Liver (tissue), 8 donors: ENCODE measurements at regions not wholly inside any gene's neighbourhood (a gene's known extent, or its start where the extent isn't known, plus 50 kb on each side); places are given as distances from the start of the nearest gene placed in this dataset.

ENCODE experiments used
- DNase-seq: peaks from one replicate; pipeline ENCODE4 v3.0.0-alpha.2; 2017; ENCODE audit warnings: low spot score
- H3K27ac ChIP-seq, 2 donors: one replicate each; pipeline ENCODE4 v1.7.0; 2013; ENCODE audit warnings: inconsistent platforms in 2 of 2, low read length in 2 of 2, control low read depth in 1 of 2, low read depth in 1 of 2, mild to moderate bottlenecking in 1 of 2
- H3K27me3 ChIP-seq, 4 donors: one replicate each; pipeline versions ENCODE4 v1.6.1 to v1.7.0; 2013; ENCODE audit warnings: low read length in 3 of 4, inconsistent platforms in 1 of 4, mild to moderate bottlenecking in 1 of 4, moderate library complexity in 1 of 4; ENCODE audit not compliant: control insufficient read depth in 4 of 4, insufficient read depth in 4 of 4
- H3K36me3 ChIP-seq, 4 donors: one replicate each; pipeline versions ENCODE4 v1.6.1 to v1.7.0; 2013; ENCODE audit warnings: low read length in 3 of 4, mild to moderate bottlenecking in 3 of 4, low read depth in 1 of 4, moderate library complexity in 1 of 4; ENCODE audit not compliant: control insufficient read depth in 4 of 4, insufficient read depth in 3 of 4
- H3K4me1 ChIP-seq, 4 donors: one replicate each; pipeline versions ENCODE4 v1.6.1 to v1.7.0; 2013; ENCODE audit warnings: low read length in 3 of 4, mild to moderate bottlenecking in 3 of 4, moderate library complexity in 1 of 4; ENCODE audit not compliant: control insufficient read depth in 4 of 4, insufficient read depth in 4 of 4
- H3K4me3 ChIP-seq, 3 donors: one replicate each; pipeline versions ENCODE4 v1.6.1 to v1.7.0; 2013; ENCODE audit warnings: low read length in 3 of 3, control low read depth in 1 of 3, low read depth in 1 of 3, mild to moderate bottlenecking in 1 of 3
- H3K9ac ChIP-seq, 2 donors: one replicate each; pipeline ENCODE4 v1.7.0; 2013; ENCODE audit warnings: low read length in 2 of 2, mild to moderate bottlenecking in 2 of 2, moderate library complexity in 2 of 2, control low read depth in 1 of 2, low read depth in 1 of 2
- H3K9me3 ChIP-seq, 4 donors: one replicate each; pipeline versions ENCODE4 v1.6.1 to v1.7.0; 2013; ENCODE audit warnings: low read length in 3 of 4; ENCODE audit not compliant: control insufficient read depth in 4 of 4
- EGR1 ChIP-seq, 2 donors: IDR thresholded peaks; 2 replicates each; pipeline ENCODE4 v1.6.1; 2016 to 2018; ENCODE audit warnings: antibody characterized with exemption in 2 of 2, low read depth in 2 of 2
- FOXA1 ChIP-seq: IDR thresholded peaks from 2 replicates; pipeline ENCODE4 v1.6.1; 2016; ENCODE audit warnings: antibody characterized with exemption
- FOXA2 ChIP-seq: IDR thresholded peaks from 2 replicates; pipeline ENCODE4 v1.6.1; 2016; ENCODE audit warnings: antibody characterized with exemption
- GABPA ChIP-seq, 2 donors: IDR thresholded peaks in 1 of 2; conservative IDR thresholded peaks in 1 of 2; 2 replicates each; pipeline ENCODE4 v1.6.1; 2016; ENCODE audit warnings: antibody characterized with exemption in 2 of 2, mild to moderate bottlenecking in 1 of 2, moderate library complexity in 1 of 2
- HNF4A ChIP-seq, 2 donors: conservative IDR thresholded peaks; 2 replicates each; pipeline ENCODE4 v1.6.1; 2016; ENCODE audit warnings: antibody characterized with exemption in 2 of 2, mild to moderate bottlenecking in 2 of 2
- HNF4G ChIP-seq: IDR thresholded peaks from 2 replicates; pipeline ENCODE4 v1.6.1; 2016; ENCODE audit warnings: antibody characterized with exemption
- JUND ChIP-seq, 2 donors: IDR thresholded peaks; 2 replicates each; pipeline ENCODE4 v1.6.1; 2016; ENCODE audit warnings: antibody characterized with exemption in 2 of 2
- NR2F2 ChIP-seq: IDR thresholded peaks from 2 replicates; pipeline ENCODE4 v1.6.1; 2016; ENCODE audit warnings: antibody characterized with exemption
- RAD21 ChIP-seq, 2 donors: IDR thresholded peaks; 2 replicates each; pipeline ENCODE4 v1.6.1; 2016; ENCODE audit warnings: antibody characterized with exemption in 2 of 2, mild to moderate bottlenecking in 2 of 2
- RXRA ChIP-seq, 2 donors: IDR thresholded peaks; 2 replicates each; pipeline ENCODE4 v1.6.1; 2017 to 2018; ENCODE audit warnings: antibody characterized with exemption in 2 of 2, mild to moderate bottlenecking in 1 of 2
- SP1 ChIP-seq: IDR thresholded peaks from 2 replicates; pipeline ENCODE4 v1.6.1; 2018; ENCODE audit warnings: antibody characterized with exemption, mild to moderate bottlenecking
- TAF1 ChIP-seq: conservative IDR thresholded peaks from 2 replicates; pipeline ENCODE4 v1.6.1; 2016; ENCODE audit warnings: antibody characterized with exemption, mild to moderate bottlenecking
- YY1 ChIP-seq: IDR thresholded peaks from 2 replicates; pipeline ENCODE4 v1.6.1; 2016; ENCODE audit warnings: antibody characterized with exemption, mild to moderate bottlenecking
- WGBS: extraction: QIAGEN DNeasy Blood & Tissue Kit; methylation state at CpG from one replicate; pipeline ENCODE4 v1.1.7; 2013; 5-methylcytosine and 5-hydroxymethylcytosine counted together
- TF ChIP-seq, protein P1 (sequence below): IDR thresholded peaks from 2 replicates; pipeline ENCODE4 v1.6.1; 2016; ENCODE audit warnings: antibody characterized with exemption, mild to moderate bottlenecking
- TF ChIP-seq, protein P2 (sequence below): fragments of 150-350 bp; IDR thresholded peaks from 2 replicates; pipeline ENCODE4 v1.5.1; 2017; ENCODE audit warnings: improper control_type of control experiment, low read depth, low read length; ENCODE audit not compliant: missing input control
- TF ChIP-seq, protein P3 (sequence below): IDR thresholded peaks from 2 replicates; pipeline ENCODE4 v1.6.1; 2016; ENCODE audit warnings: antibody characterized with exemption
- TF ChIP-seq, protein P4 (sequence below): IDR thresholded peaks from 2 replicates; pipeline ENCODE4 v1.6.1; 2016; ENCODE audit warnings: antibody characterized with exemption
- TF ChIP-seq, protein P5 (sequence below): IDR thresholded peaks from 2 replicates; pipeline ENCODE4 v1.6.1; 2016; ENCODE audit warnings: antibody characterized with exemption
- donor health status: healthy.
- donor health status: healthy.
- donor health status: healthy.
- donor health status: healthy.
- donor health status: healthy.

DNA sequence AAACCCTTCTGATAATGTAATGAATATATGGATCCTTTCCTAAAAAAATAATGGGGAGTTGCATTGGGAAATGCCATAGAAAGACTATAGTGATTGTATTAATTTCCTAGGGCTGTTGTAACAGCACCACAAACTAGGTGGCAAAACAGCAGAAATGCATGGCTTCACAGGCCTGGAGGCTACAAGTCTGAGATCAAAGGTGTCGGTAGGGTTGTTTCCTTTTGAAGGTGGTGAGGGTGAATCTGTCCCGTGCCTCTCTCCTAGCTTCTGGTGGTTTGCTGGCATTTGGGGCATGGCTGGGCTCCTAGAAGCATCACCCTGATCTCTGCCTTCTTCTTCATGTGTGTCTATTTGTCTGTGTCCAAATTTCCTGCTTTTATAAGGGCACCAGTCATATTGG lies 149.7 kb downstream of the INHBB start:
- peaks cover 0 to 7% (median 3%) of the 10 kb centered on the region in 4 donors for H3K4me1 ChIP-seq
- no peak overlapping the region for H3K27ac ChIP-seq
- 87% methylated on average over 2 of the region's 2 CpGs for WGBS
- no peak for DNase-seq
- H3K4me3 ChIP-seq, result no peak overlapping the region
- TF ChIP-seq JUND (IDR thresholded peaks at IDR 0.05), result no peak
- no peak for TF ChIP-seq RAD21 (IDR thresholded peaks at IDR 0.05)
- no peak for TF ChIP-seq YY1
- TF ChIP-seq HNF4A (conservative IDR thresholded peaks at IDR 0.05), result no peak
- TF ChIP-seq, protein P1, sequence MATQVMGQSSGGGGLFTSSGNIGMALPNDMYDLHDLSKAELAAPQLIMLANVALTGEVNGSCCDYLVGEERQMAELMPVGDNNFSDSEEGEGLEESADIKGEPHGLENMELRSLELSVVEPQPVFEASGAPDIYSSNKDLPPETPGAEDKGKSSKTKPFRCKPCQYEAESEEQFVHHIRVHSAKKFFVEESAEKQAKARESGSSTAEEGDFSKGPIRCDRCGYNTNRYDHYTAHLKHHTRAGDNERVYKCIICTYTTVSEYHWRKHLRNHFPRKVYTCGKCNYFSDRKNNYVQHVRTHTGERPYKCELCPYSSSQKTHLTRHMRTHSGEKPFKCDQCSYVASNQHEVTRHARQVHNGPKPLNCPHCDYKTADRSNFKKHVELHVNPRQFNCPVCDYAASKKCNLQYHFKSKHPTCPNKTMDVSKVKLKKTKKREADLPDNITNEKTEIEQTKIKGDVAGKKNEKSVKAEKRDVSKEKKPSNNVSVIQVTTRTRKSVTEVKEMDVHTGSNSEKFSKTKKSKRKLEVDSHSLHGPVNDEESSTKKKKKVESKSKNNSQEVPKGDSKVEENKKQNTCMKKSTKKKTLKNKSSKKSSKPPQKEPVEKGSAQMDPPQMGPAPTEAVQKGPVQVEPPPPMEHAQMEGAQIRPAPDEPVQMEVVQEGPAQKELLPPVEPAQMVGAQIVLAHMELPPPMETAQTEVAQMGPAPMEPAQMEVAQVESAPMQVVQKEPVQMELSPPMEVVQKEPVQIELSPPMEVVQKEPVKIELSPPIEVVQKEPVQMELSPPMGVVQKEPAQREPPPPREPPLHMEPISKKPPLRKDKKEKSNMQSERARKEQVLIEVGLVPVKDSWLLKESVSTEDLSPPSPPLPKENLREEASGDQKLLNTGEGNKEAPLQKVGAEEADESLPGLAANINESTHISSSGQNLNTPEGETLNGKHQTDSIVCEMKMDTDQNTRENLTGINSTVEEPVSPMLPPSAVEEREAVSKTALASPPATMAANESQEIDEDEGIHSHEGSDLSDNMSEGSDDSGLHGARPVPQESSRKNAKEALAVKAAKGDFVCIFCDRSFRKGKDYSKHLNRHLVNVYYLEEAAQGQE, result no peak
- TF ChIP-seq, protein P2, sequence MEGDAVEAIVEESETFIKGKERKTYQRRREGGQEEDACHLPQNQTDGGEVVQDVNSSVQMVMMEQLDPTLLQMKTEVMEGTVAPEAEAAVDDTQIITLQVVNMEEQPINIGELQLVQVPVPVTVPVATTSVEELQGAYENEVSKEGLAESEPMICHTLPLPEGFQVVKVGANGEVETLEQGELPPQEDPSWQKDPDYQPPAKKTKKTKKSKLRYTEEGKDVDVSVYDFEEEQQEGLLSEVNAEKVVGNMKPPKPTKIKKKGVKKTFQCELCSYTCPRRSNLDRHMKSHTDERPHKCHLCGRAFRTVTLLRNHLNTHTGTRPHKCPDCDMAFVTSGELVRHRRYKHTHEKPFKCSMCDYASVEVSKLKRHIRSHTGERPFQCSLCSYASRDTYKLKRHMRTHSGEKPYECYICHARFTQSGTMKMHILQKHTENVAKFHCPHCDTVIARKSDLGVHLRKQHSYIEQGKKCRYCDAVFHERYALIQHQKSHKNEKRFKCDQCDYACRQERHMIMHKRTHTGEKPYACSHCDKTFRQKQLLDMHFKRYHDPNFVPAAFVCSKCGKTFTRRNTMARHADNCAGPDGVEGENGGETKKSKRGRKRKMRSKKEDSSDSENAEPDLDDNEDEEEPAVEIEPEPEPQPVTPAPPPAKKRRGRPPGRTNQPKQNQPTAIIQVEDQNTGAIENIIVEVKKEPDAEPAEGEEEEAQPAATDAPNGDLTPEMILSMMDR, result no peak
- no peak for TF ChIP-seq NR2F2
- TF ChIP-seq HNF4G, result no peak
- no peak for TF ChIP-seq FOXA2
- TF ChIP-seq, protein P3, sequence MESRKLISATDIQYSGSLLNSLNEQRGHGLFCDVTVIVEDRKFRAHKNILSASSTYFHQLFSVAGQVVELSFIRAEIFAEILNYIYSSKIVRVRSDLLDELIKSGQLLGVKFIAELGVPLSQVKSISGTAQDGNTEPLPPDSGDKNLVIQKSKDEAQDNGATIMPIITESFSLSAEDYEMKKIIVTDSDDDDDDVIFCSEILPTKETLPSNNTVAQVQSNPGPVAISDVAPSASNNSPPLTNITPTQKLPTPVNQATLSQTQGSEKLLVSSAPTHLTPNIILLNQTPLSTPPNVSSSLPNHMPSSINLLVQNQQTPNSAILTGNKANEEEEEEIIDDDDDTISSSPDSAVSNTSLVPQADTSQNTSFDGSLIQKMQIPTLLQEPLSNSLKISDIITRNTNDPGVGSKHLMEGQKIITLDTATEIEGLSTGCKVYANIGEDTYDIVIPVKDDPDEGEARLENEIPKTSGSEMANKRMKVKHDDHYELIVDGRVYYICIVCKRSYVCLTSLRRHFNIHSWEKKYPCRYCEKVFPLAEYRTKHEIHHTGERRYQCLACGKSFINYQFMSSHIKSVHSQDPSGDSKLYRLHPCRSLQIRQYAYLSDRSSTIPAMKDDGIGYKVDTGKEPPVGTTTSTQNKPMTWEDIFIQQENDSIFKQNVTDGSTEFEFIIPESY, result no peak
- no peak for TF ChIP-seq GABPA (IDR thresholded peaks at IDR 0.05 in 1 of 2, conservative IDR thresholded peaks at IDR 0.05 in 1 of 2)
- TF ChIP-seq SP1, result no peak
- TF ChIP-seq TAF1, result no peak
- TF ChIP-seq, protein P4, sequence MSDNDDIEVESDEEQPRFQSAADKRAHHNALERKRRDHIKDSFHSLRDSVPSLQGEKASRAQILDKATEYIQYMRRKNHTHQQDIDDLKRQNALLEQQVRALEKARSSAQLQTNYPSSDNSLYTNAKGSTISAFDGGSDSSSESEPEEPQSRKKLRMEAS, result no peak
- no peak for TF ChIP-seq FOXA1
- no peak for TF ChIP-seq EGR1 (IDR thresholded peaks at IDR 0.05; ENCODE audit: low read depth in 2 of 2)
- H3K36me3 ChIP-seq, result no peaks in the 10 kb centered on the region
- H3K27me3 ChIP-seq, result no peaks in the 10 kb centered on the region
- no peak overlapping the region for H3K9ac ChIP-seq
- H3K9me3 ChIP-seq, result no peaks in the 10 kb centered on the region

DNA sequence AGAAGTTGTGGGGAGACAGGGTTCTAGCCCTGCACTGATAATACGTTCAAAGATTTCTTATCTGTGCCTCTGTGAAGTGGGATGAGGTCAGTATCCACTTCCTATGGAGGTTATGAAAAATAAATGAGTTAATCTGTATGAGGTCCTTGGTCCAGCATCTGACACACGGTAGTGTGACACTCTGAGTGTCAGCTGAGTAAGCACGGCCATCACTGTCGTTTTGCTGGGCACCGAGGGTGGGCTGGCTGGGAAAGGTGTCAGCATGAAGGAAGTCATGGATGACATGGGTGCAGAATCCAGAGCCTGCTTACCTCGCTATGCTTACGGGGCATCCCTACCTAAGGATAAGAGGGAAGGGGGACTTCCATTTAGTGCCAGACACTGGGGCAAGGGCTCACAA lies 150.3 kb downstream of the INHBB start:
- no peak overlapping the region for H3K27ac ChIP-seq
- H3K9ac ChIP-seq, result no peak overlapping the region
- H3K27me3 ChIP-seq, result no peaks in the 10 kb centered on the region
- H3K4me3 ChIP-seq, result no peak overlapping the region
- no peaks in the 10 kb centered on the region for H3K9me3 ChIP-seq
- 85% methylated on average over 7 of the region's 7 CpGs for WGBS
- peaks cover 0 to 7% (median 3%) of the 10 kb centered on the region in 4 donors for H3K4me1 ChIP-seq
- TF ChIP-seq RXRA (IDR thresholded peaks at IDR 0.05), result no peak
- TF ChIP-seq TAF1, result no peak
- no peak for TF ChIP-seq NR2F2
- TF ChIP-seq GABPA (IDR thresholded peaks at IDR 0.05 in 1 of 2, conservative IDR thresholded peaks at IDR 0.05 in 1 of 2), result no peak
- TF ChIP-seq FOXA2, result no peak
- TF ChIP-seq, protein P4, result no peak
- TF ChIP-seq, protein P3, result no peak
- TF ChIP-seq SP1, result no peak
- TF ChIP-seq FOXA1, result no peak
- TF ChIP-seq, protein P1, result no peak
- TF ChIP-seq, protein P5, sequence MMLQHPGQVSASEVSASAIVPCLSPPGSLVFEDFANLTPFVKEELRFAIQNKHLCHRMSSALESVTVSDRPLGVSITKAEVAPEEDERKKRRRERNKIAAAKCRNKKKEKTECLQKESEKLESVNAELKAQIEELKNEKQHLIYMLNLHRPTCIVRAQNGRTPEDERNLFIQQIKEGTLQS, result no peak
- no peak for TF ChIP-seq YY1
- no peak for TF ChIP-seq EGR1 (IDR thresholded peaks at IDR 0.05; ENCODE audit: low read depth in 2 of 2)
- TF ChIP-seq HNF4G, result no peak
- DNase-seq, result no peak
- no peaks in the 10 kb centered on the region for H3K36me3 ChIP-seq
